Amniotic epithelial cell (primary cell): ENCODE measurements at regions not wholly inside any gene's neighbourhood (a gene's known extent, or its start where the extent isn't known, plus 50 kb on each side); places are given as distances from the start of the nearest gene placed in this dataset.

Source experiments
- DNase-seq: peaks from one replicate; pipeline ENCODE4 v3.0.0-alpha.2; 2010; ENCODE audit warnings: low read depth

GRCh38 chr4:3683744-3684421, 82.3 kb upstream of the ADRA2C start:
- DNase-seq: no peak

GRCh38 chr4:3683077-3683743, 83.0 kb upstream of the ADRA2C start:
- no peak for DNase-seq

GRCh38 chr4:3682236-3683076, 83.7 kb upstream of the ADRA2C start:
- no peak for DNase-seq

GRCh38 chr4:3681191-3681590, 85.0 kb upstream of the ADRA2C start:
- no peak for DNase-seq

- no peak for DNase-seq
These were observed 85.5 kb upstream of the ADRA2C start for GRCh38 chr4:3680656-3681055.

- no peak for DNase-seq
These were observed 86.3 kb upstream of the ADRA2C start for GRCh38 chr4:3679851-3680311.

- DNase-seq: no peak
These were observed 86.9 kb upstream of the ADRA2C start for GRCh38 chr4:3679071-3679825.

GRCh38 chr4:3677748-3678070, 88.5 kb upstream of the ADRA2C start:
- DNase-seq: no peak

- no peak for DNase-seq
These were observed 89.1 kb upstream of the ADRA2C start for GRCh38 chr4:3676907-3677747.

- DNase-seq: no peak
These were observed 90.0 kb upstream of the ADRA2C start for GRCh38 chr4:3676196-3676595.

GRCh38 chr4:3675251-3676115, 90.7 kb upstream of the ADRA2C start:
- DNase-seq: no peak

- no peak for DNase-seq
These were observed 91.7 kb upstream of the ADRA2C start for GRCh38 chr4:3674479-3674851.

GRCh38 chr4:3673716-3674478, 92.3 kb upstream of the ADRA2C start:
- no peak for DNase-seq

GRCh38 chr4:3673176-3673575, 93.0 kb upstream of the ADRA2C start:
- DNase-seq: no peak

GRCh38 chr4:3672465-3672831, 93.7 kb upstream of the ADRA2C start:
- DNase-seq: no peak

GRCh38 chr4:3671571-3672464, 94.4 kb upstream of the ADRA2C start:
- no peak for DNase-seq

GRCh38 chr4:3670521-3671519, 95.4 kb upstream of the ADRA2C start:
- no peak for DNase-seq
